WERI-Rb-1 (cell line): ENCODE measurements at regions not wholly inside any gene's neighbourhood (a gene's known extent, or its start where the extent isn't known, plus 50 kb on each side); places are given as distances from the start of the nearest gene placed in this dataset.
"Not testable (repeated sequence)": the region's sequence is repeated elsewhere in the genome, so short reads cannot be mapped to it uniquely, and the experiment has no call there.

Experiments
- DNase-seq: peaks from one replicate; pipeline ENCODE4 v3.0.0-alpha.2; 2020
- H3K27ac ChIP-seq: fragments of 250-450 bp; sonication (Bioruptor Pico); 2 replicates; pipeline ENCODE4 v1.5.1; 2020; ENCODE audit warnings: mild to moderate bottlenecking, moderate library complexity
- H3K27me3 ChIP-seq: fragments of 250-450 bp; sonication (Bioruptor Pico); 2 replicates; pipeline ENCODE4 v1.5.1; 2021; ENCODE audit warnings: mild to moderate bottlenecking, low read depth, moderate library complexity; ENCODE audit not compliant: insufficient read depth, severe bottlenecking
- H3K36me3 ChIP-seq: fragments of 250-450 bp; sonication (Bioruptor Pico); 2 replicates; pipeline ENCODE4 v1.5.1; 2020; ENCODE audit warnings: mild to moderate bottlenecking, moderate library complexity
- H3K4me3 ChIP-seq: 2 replicates; pipeline ENCODE4 v1.5.1; 2011; ENCODE audit warnings: low read depth, mild to moderate bottlenecking, control low read depth, low read length
- H3K9me3 ChIP-seq: fragments of 250-450 bp; sonication (Bioruptor Pico); 2 replicates; pipeline ENCODE4 v1.5.1; 2021; ENCODE audit warnings: mild to moderate bottlenecking, moderate library complexity; ENCODE audit not compliant: severe bottlenecking
- CTCF ChIP-seq: IDR thresholded peaks from 2 replicates; pipeline ENCODE4 v1.5.1; 2011; ENCODE audit warnings: low read depth, mild to moderate bottlenecking, control low read depth, inconsistent platforms, low read length

DNA sequence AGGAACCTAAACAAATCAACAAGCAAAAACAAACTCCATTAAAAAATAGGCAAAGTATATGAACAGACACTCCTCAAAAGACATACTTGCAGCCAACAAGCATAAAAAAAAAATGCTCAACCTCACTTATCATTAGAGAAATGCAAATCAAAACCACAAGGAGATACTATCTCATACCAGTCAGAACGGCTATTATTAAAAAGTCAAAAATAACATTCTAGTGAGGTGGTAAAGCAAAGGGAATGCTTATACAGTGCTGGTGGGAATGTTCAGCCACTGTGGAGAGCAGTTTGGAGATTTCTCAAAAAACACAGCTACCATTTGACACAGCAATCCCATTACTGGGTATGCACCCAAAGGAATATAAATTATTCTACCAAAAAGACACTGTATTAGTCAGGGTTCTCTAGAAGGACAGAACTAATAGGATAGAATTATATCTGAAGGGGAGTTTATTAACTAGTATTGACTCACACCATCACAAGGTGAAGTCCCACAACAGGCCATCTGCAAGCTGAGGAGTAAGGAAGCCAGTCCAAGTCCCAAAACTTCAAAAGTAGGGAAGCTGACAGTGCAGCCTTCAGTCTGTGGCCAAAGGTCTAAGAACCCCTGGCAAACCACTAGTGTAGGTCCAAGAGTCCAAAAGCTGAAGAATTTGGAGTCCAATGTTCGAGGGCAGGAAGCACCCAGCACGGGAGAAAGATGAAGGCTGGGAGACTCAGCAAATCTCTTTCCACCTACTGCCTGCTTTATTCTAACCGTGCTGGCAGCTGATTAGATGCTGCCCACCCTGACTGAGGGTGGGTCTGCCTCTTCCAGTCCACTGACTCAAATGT lies 101.6 kb upstream of the KRAS start:
- no peak for TF ChIP-seq CTCF
- no peak for DNase-seq

GRCh38 chr12:25348593-25348895 lies 97.8 kb upstream of the KRAS start:
- H3K4me3 ChIP-seq: no peak overlapping the region
- no peak for TF ChIP-seq CTCF
- no peaks in the 10 kb centered on the region for H3K36me3 ChIP-seq
- no peak overlapping the region for H3K27ac ChIP-seq
- no peaks in the 10 kb centered on the region for H3K9me3 ChIP-seq
- H3K27me3 ChIP-seq: no peaks in the 10 kb centered on the region
- no peak for DNase-seq

More for the DNA sequence above, 101.6 kb upstream of the KRAS start:
- H3K27ac ChIP-seq: no peak overlapping the region
- no peak overlapping the region for H3K4me3 ChIP-seq
- no peaks in the 10 kb centered on the region for H3K36me3 ChIP-seq
- H3K9me3 ChIP-seq: no peaks in the 10 kb centered on the region
- H3K27me3 ChIP-seq: no peaks in the 10 kb centered on the region

DNA sequence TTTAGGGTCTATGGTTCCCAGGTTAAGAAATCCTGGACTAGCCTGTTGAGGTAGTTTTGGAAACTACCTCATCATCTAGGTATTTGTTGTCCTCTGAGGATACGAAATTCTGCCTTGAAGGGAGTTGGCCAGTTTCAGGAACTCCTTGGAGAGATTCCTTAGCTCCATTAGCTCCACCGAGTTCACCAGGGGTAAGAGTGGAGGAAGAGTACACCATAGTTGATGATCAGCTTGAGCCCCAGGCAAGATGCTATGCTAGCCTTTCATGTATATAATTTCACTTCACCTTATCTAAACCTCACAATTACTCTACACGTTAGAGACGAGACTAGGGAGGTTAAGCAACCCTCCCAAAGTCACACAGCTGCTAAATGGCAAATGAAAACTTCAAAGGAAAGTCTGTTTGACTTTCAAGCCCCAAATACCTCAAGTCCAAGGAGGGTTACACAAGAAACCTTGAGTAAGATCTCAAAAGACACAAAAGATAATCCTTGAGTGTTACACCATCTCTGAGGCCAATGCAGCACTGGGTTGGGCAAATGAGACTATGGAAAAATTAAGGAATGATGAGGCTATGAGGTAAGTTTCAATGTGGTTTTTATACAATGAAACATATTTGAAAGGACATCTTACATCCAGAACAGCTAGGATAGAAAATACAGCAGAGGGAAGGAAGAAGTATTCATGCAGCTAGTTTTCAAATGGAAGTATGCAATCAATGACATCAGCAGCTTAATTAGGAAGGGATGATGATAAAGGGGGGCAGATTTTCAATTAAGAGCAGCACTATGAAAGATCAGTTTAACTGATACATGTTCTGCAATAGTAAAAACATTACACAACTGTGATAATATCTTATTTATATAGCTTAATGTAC lies 97.2 kb upstream of the KRAS start:
- no peak overlapping the region for H3K4me3 ChIP-seq
- H3K27me3 ChIP-seq: no peaks in the 10 kb centered on the region
- H3K27ac ChIP-seq: no peak overlapping the region
- no peak for TF ChIP-seq CTCF
- no peaks in the 10 kb centered on the region for H3K9me3 ChIP-seq
- H3K36me3 ChIP-seq: no peaks in the 10 kb centered on the region
- DNase-seq: no peak

- not testable (repeated sequence) for H3K36me3 ChIP-seq, H3K27ac ChIP-seq, H3K9me3 ChIP-seq, H3K27me3 ChIP-seq, DNase-seq, H3K4me3 ChIP-seq
Measured at GRCh38 chr12:25341877-25342276, 91.1 kb upstream of the KRAS start.

DNA sequence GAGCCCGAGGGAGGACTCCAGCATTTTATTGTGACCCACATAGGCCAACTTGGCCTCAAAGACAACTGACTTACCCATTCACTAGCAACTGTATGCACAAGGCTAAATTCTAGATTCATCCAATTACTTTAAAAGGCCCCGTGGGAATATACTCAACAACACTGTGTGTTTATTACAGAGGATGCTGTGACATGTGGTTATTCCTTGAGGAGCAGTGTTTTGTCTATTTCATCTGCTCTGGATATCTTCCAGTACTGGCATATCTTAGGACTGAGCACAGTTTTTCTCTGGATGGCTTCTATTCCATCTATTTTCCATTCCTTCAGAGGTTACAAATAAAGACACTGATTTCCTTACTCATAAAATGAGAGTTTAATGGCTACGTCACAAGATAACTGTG lies 87.2 kb upstream of the KRAS start:
- H3K36me3 ChIP-seq: no peaks in the 10 kb centered on the region
- no peak for TF ChIP-seq CTCF
- H3K9me3 ChIP-seq: no peaks in the 10 kb centered on the region
- DNase-seq: no peak
- H3K4me3 ChIP-seq: no peak overlapping the region
- H3K27me3 ChIP-seq: no peaks in the 10 kb centered on the region
- H3K27ac ChIP-seq: no peak overlapping the region

- TF ChIP-seq CTCF: no peak
- no peak for DNase-seq
- Histone ChIP-seq H3K4me3 (no peak overlapping the region), H3K27me3 (no peaks in the 10 kb centered on the region), H3K9me3 (no peaks in the 10 kb centered on the region), H3K27ac (no peak overlapping the region), H3K36me3 (no peaks in the 10 kb centered on the region)
Measured at GRCh38 chr12:25332143-25332542, 81.4 kb upstream of the KRAS start.
